HL-60 (cell line): ENCODE measurements at regions not wholly inside any gene's neighbourhood (a gene's known extent, or its start where the extent isn't known, plus 50 kb on each side); places are given as distances from the start of the nearest gene placed in this dataset.

Experiments used
- CTCF ChIP-seq: IDR thresholded peaks from one replicate; pipeline ENCODE4 v1.5.1; 2011; ENCODE audit warnings: low read length, control low read depth, inconsistent platforms; ENCODE audit not compliant: insufficient read depth
- GABPA ChIP-seq: IDR thresholded peaks from 2 replicates; pipeline ENCODE4 v1.6.1; 2012; ENCODE audit warnings: low read depth
- POLR2AphosphoS5 ChIP-seq: IDR thresholded peaks from 2 replicates; pipeline ENCODE4 v1.6.1; 2012; ENCODE audit warnings: low read depth
- REST ChIP-seq: IDR thresholded peaks from 2 replicates; pipeline ENCODE4 v1.6.1; 2012; ENCODE audit warnings: low read depth; ENCODE audit not compliant: insufficient replicate concordance

GRCh38 chr4:14568351-14568750, 433.9 kb upstream of the CPEB2 start:
- no peak for TF ChIP-seq CTCF
- no peak for TF ChIP-seq POLR2AphosphoS5
- TF ChIP-seq REST = no peak
- TF ChIP-seq GABPA = no peak
